Stimulated activated naive CD4-positive, alpha-beta T cell (primary cell): ENCODE measurements at regions not wholly inside any gene's neighbourhood (a gene's known extent, or its start where the extent isn't known, plus 50 kb on each side); places are given as distances from the start of the nearest gene placed in this dataset.
"Not testable (repeated sequence)": the region's sequence is repeated elsewhere in the genome, so short reads cannot be mapped to it uniquely, and the experiment has no call there.

Experiments used
- DNase-seq, 6 experiments: peaks; one replicate each; lab custom pipeline; 2025; lab: John Stamatoyannopoulos, UW

DNA sequence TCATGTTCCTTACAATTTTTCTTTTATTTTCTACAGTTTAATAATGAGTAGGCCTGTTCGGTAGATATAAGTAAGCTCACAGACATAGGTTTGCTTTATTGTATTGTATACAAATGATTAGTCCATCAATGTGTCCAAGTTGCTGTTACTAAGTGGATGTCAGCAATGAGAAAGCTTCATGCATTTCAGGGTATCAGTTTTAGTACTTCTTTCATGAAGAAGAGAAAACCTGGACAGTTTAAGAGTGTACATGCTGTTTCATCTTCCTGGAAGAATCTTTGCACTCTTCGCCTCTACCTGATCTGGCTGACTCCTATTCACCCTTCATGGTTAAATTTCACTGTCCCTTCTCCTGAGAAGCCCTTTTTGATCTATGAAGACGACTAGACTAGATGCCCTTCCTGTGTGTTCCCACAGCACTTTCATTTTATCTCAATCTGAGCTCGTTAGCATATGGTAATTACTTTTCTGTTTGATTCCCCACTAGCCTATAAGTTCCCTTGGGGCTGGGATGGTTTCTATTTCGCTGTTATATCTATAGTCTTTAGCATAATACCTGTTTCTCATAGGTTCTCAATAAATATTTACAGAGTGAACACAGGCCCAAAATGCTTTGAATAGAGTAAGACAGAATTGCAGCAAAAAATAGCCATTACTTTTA, 70.7 kb downstream of the CETN3 start:
- no peak for DNase-seq

- DNase-seq: no peak
Measured at GRCh38 chr5:90337449-90338052, 72.0 kb downstream of the CETN3 start.

DNA sequence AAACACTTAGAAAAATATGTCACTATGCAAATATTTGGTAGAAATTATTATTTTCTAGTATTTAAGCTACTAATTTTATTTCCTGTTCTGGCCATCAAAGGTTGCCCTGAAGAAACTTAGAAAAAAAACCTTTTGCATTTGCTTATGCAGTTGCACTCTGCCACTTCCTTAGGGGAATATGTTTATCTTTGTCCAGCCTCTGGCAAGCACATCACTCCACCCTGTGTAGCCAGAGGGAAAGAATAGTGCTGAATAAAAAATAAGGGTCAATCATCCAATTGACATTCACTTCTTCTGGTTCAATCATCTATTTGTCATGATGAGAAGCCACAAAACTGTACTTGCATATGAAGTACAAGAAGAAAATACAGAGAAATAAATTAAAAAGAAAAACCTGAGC, 72.8 kb downstream of the CETN3 start:
- DNase-seq: no peak

DNA sequence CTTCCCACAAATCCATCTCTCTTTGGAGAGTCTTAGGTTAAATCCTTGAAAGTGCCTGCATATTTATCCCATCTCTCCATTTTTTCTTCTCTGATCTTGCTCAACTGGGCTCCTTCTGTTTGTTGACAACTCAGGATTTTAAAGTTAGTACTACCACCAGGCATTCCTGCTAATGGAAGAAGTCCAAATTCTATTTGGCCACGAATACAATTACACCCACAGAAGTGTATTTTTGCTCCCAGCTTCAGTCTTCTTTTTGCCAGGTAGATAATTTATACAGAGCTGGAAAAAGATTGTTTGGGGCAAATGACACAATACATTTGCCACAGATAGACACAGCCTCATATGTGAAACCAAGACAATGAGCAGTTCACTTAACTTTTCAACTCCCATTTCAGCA, 74.8 kb downstream of the CETN3 start:
- no peak for DNase-seq

DNA sequence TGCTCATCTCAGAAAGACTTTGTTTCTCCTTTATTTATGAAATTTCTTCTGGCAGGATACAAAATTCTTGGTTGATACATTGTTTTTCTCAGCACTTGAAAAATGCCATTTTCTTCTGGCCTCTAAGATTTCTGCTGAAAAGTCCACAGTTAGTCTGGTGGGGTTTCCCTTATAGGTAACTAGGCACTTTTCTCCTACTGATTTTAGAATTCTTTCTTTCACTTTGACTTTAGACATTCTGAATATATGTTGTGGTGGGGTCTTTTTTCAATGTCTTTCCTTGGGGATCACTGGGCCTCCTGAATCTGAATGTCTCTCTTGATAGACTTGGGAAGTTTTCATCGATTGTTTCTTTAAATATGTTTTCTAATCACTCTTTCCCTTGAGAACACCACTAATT, 79.6 kb downstream of the CETN3 start:
- no peak for DNase-seq

GRCh38 chr5:90326995-90327394, 82.6 kb downstream of the CETN3 start:
- no peak for DNase-seq

GRCh38 chr5:90325093-90325492, 84.5 kb downstream of the CETN3 start:
- no peak for DNase-seq

DNA sequence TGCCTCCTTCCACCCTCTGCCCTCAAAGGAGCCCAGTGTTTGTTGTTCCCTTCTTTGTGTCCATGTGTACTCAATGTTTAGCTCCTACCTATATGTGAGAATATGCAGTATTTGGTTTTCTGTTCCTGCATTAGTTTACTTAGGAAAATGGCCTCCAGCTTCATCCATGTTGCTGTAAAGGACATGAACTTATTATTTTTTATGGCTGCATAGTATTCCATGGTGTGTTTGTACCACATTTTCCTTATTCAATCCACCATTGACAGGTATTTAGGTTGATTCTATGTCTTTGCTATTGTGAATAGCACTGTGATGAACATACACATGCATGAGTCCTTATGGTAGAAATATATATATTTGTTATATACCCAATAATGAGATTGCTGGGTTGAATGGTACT, 89.2 kb downstream of the CETN3 start:
- DNase-seq: not testable (repeated sequence)

- DNase-seq: no peak
Measured at GRCh38 chr5:90312027-90312426, 97.5 kb downstream of the CETN3 start.

- DNase-seq: no peak
Measured at GRCh38 chr5:90311401-90311800, 98.2 kb downstream of the CETN3 start.

DNA sequence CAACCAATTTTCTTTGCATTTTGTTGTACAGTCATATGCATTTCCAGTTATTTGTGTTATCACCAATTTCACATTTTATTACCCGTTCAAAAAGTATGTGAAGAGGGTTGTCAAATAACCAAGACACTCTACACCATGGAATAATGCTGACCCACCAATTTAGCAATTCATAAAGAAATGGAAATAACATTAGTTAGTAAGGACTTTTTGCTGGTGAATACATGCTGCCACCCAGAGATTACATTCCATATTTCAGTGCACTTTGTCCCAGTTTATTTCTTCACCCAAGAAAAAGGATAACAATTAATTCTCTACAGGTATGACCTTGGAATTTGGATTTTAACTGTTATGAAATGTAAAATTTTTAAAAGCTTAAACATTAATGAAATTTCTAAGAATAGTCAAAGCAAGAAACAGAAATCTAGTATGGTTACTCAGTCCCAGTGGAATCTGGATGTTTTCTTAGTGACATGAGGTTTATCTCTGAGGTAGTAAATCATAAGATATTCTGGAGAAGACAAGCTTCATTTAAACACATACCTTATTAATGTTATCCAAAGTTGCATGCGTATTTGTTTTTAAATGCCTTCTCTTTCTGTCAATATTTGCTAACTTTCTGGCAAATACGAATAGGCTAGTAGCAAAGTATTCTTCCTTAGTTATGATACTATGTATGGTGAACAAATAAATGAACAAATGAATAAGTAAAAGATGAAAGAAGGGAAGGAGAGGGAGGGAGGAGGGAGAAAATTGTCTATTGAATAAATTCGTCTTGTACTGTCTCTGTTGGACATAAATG, 100.6 kb downstream of the CETN3 start:
- no peak for DNase-seq

- DNase-seq: no peak
Measured at GRCh38 chr5:90307782-90308181, 101.8 kb downstream of the CETN3 start.

GRCh38 chr5:90307322-90307721, 102.2 kb downstream of the CETN3 start:
- DNase-seq: no peak

- DNase-seq: no peak
Measured at GRCh38 chr5:90306613-90307012, 102.9 kb downstream of the CETN3 start.

DNA sequence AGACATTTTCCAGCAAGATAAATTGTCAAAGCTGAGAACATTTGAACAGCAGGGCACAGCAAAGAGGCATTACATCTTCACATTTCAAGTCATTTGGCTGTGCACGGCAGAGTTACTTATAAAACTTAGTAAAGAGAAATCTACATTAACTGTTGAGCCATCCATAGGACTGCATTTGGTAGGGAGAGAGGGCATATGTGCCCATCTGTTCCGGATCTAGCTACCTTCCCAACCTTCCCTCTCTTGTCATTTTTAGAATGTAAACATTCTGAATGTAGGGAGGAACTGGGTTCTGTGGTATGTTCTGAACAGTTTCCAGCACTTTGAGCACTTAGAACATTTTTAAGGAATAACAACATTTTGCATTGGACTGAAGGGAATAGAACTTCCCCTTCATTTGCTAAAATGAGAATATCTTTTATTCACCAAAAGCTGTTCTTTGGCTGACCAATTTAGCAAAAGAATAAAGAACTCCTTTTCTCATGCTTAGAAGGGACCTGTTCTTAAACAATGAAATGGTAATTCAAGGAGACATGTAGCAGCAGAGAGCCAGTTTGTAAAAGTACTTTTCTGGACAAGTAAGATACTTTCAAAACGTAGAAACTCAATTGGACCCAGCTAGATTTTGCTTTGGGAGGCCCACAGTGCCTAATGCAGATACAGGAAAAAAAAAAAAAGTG, 104.4 kb downstream of the CETN3 start:
- DNase-seq: peak in 1 of 6 experiments; percentile 0

- DNase-seq: no peak
Measured at GRCh38 chr5:90301248-90301647, 108.3 kb downstream of the CETN3 start.

GRCh38 chr5:90297045-90297764, 112.4 kb downstream of the CETN3 start:
- no peak for DNase-seq

- no peak for DNase-seq
Measured at GRCh38 chr5:90294604-90295003, 115.0 kb downstream of the CETN3 start.

- DNase-seq: no peak
Measured at GRCh38 chr5:90293931-90294330, 115.6 kb downstream of the CETN3 start.

DNA sequence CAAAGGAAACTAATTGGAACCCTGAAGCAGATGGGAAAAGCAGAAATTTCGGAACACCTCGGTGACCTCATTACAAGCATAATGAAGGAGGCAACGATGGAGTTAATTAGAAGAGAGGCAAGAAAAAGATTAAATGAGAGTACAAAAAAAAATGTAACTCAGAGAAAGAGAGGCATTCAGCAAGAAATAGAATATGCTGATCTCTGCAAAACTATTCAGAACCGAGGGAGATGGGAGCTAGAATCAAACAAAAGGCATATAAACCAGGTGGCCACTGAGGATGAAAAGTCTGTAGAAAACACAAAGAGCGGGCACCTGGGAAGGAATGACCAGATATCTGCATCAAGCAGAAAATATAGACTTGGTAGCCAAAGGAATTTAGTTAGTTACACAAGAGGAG, 118.9 kb downstream of the CETN3 start:
- no peak for DNase-seq

DNA sequence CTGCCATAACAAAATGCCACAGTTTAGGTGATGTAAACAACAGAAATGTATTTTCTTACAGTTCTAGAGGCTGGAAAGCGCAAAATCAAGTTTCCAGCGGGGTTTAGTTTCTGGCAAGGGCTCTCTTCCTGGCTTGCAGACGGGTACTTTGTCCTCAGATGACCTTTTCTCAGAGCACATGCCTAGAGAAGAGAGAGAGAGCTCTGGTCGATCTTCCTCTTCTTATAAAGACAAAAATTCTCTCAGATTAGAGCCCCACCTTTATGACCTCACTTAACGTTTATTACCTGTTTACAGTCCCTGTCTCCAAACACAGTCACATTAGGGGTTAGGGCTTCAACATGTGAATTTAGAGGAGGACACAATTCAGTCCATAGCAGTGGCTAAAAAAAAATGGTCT, 119.7 kb downstream of the CETN3 start:
- no peak for DNase-seq

- DNase-seq: no peak
Measured at GRCh38 chr5:90287036-90287435, 122.5 kb downstream of the CETN3 start.
